Glutamatergic neuron (in vitro differentiated cells): ENCODE measurements at regions not wholly inside any gene's neighbourhood (a gene's known extent, or its start where the extent isn't known, plus 50 kb on each side); places are given as distances from the start of the nearest gene placed in this dataset.

Source experiments
- DNase-seq: peaks from one replicate; pipeline ENCODE4 v3.0.0; 2022
- H3K27ac Mint-ChIP-seq: one replicate; pipeline ENCODE4 v1.8.0; 2020; ENCODE audit warnings: mild to moderate bottlenecking, mixed read lengths, inconsistent platforms; ENCODE audit not compliant: unreplicated experiment
- H3K27me3 Mint-ChIP-seq: one replicate; pipeline ENCODE4 v1.8.0; 2020; ENCODE audit warnings: mild to moderate bottlenecking, moderate library complexity, mixed read lengths, inconsistent platforms; ENCODE audit not compliant: unreplicated experiment
- H3K36me3 Mint-ChIP-seq: one replicate; pipeline ENCODE4 v1.8.0; 2020; ENCODE audit warnings: mild to moderate bottlenecking, mixed read lengths, inconsistent platforms; ENCODE audit not compliant: unreplicated experiment
- H3K4me1 Mint-ChIP-seq: one replicate; pipeline ENCODE4 v1.8.0; 2020; ENCODE audit warnings: mild to moderate bottlenecking, low read depth, mixed read lengths, inconsistent platforms; ENCODE audit not compliant: unreplicated experiment
- H3K4me3 Mint-ChIP-seq: one replicate; pipeline ENCODE4 v1.8.0; 2020; ENCODE audit warnings: mild to moderate bottlenecking, mixed read lengths, inconsistent platforms; ENCODE audit not compliant: unreplicated experiment
- H3K9me3 Mint-ChIP-seq: one replicate; pipeline ENCODE4 v1.8.0; 2020; ENCODE audit warnings: mild to moderate bottlenecking, moderate library complexity, mixed read lengths, inconsistent platforms; ENCODE audit not compliant: unreplicated experiment
- TF ChIP-seq, protein P1 (sequence below): fragments of 200-600 bp; sonication (generic); IDR thresholded peaks from one replicate; pipeline ENCODE4 v1.5.0; 2021; ENCODE audit not compliant: partially characterized antibody, unreplicated experiment

DNA sequence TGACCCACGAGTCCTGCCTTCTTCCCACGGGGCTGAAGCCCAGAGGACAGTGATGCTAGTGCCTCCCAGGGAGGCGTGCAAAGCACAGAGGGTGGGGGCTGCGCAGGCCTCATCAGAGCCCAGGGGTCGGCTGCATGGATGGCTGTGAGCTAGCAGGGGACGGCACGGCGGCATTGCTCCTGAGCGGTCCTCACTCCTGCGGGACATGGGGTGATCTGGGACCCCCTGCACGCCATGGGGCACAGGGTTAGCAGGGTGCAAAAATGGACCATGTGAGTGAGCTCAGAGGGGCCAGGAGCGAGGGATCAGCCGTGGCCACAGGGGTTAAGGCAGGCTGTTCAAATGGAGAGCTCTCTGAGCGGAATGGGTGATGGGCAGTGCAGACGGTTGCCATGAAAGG is 138.3 kb downstream of the SNX19 start:
- no peaks in the 10 kb centered on the region for H3K4me1 Mint-ChIP-seq
- TF ChIP-seq, protein P1, sequence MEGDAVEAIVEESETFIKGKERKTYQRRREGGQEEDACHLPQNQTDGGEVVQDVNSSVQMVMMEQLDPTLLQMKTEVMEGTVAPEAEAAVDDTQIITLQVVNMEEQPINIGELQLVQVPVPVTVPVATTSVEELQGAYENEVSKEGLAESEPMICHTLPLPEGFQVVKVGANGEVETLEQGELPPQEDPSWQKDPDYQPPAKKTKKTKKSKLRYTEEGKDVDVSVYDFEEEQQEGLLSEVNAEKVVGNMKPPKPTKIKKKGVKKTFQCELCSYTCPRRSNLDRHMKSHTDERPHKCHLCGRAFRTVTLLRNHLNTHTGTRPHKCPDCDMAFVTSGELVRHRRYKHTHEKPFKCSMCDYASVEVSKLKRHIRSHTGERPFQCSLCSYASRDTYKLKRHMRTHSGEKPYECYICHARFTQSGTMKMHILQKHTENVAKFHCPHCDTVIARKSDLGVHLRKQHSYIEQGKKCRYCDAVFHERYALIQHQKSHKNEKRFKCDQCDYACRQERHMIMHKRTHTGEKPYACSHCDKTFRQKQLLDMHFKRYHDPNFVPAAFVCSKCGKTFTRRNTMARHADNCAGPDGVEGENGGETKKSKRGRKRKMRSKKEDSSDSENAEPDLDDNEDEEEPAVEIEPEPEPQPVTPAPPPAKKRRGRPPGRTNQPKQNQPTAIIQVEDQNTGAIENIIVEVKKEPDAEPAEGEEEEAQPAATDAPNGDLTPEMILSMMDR = no peak
- no peaks in the 10 kb centered on the region for H3K27me3 Mint-ChIP-seq
- no peak overlapping the region for H3K27ac Mint-ChIP-seq
- DNase-seq = no peak
- H3K4me3 Mint-ChIP-seq = no peak overlapping the region
- no peaks in the 10 kb centered on the region for H3K9me3 Mint-ChIP-seq
- peaks cover 7% of the 10 kb centered on the region for H3K36me3 Mint-ChIP-seq

GRCh38 chr11:130778705-130779104 is 137.6 kb downstream of the SNX19 start:
- no peaks in the 10 kb centered on the region for H3K9me3 Mint-ChIP-seq
- peaks cover 7% of the 10 kb centered on the region for H3K36me3 Mint-ChIP-seq
- no peaks in the 10 kb centered on the region for H3K27me3 Mint-ChIP-seq
- H3K27ac Mint-ChIP-seq = no peak overlapping the region
- TF ChIP-seq, protein P1 = no peak
- no peak for DNase-seq
- H3K4me3 Mint-ChIP-seq = no peak overlapping the region
- no peaks in the 10 kb centered on the region for H3K4me1 Mint-ChIP-seq

GRCh38 chr11:130779267-130779666 is 137.0 kb downstream of the SNX19 start:
- H3K27me3 Mint-ChIP-seq = no peaks in the 10 kb centered on the region
- H3K36me3 Mint-ChIP-seq = peaks cover 7% of the 10 kb centered on the region
- no peak for DNase-seq
- TF ChIP-seq, protein P1 = no peak
- H3K27ac Mint-ChIP-seq = no peak overlapping the region
- H3K9me3 Mint-ChIP-seq = no peaks in the 10 kb centered on the region
- H3K4me1 Mint-ChIP-seq = no peaks in the 10 kb centered on the region
- H3K4me3 Mint-ChIP-seq = no peak overlapping the region

- Mint-ChIP-seq H3K9me3 (no peaks in the 10 kb centered on the region), H3K4me3 (no peak overlapping the region), H3K36me3 (peaks cover 7% of the 10 kb centered on the region), H3K27me3 (no peaks in the 10 kb centered on the region), H3K27ac (no peak overlapping the region), H3K4me1 (no peaks in the 10 kb centered on the region)
- TF ChIP-seq, protein P1 = no peak
- no peak for DNase-seq
Observed at GRCh38 chr11:130779943-130780342, 136.3 kb downstream of the SNX19 start.

DNA sequence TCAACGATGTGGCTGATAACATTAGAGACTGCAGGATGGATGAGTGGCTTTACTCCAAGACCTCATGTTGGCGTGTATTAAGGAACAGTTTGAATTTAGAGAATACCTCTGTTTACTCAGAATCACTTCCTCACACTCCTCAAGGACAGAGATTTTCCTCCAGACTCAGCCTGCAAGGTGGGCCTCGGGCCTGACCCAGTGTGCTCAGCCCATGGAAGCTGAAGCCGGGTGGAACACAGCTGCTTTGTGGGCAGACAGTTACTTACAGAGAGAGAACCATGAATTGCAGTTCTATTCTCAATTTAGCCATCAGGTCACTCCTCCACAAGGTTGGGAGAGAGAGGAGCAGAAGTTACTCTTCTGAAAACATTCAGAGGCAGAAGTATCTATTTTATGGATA is 135.8 kb downstream of the SNX19 start:
- H3K27me3 Mint-ChIP-seq = no peaks in the 10 kb centered on the region
- no peaks in the 10 kb centered on the region for H3K9me3 Mint-ChIP-seq
- no peaks in the 10 kb centered on the region for H3K4me1 Mint-ChIP-seq
- no peak overlapping the region for H3K4me3 Mint-ChIP-seq
- no peak for DNase-seq
- peaks cover 7% of the 10 kb centered on the region for H3K36me3 Mint-ChIP-seq
- no peak overlapping the region for H3K27ac Mint-ChIP-seq
- TF ChIP-seq, protein P1 = no peak
